ENCODE measurements at regions not wholly inside any gene's neighbourhood (a gene's known extent, or its start where the extent isn't known, plus 50 kb on each side); places are given as distances from the start of the nearest gene placed in this dataset.
A peak's percentile ranks its signal among the peaks of the same experiment; 100 is the strongest.

GRCh38 chr21:27057997-27058396, 91.1 kb upstream of the ADAMTS5 start:
- H3K27me3 ChIP-seq (ENCODE audit: control insufficient read depth in 1 of 2, insufficient read depth in 1 of 2, low read length in 2 of 2): no peaks in the 10 kb centered on the region
- WGBS: no CpG with 5 or more reads among the region's 1 CpG
- no peaks in the 10 kb centered on the region for H3K36me3 ChIP-seq (ENCODE audit: control insufficient read depth in 1 of 2, insufficient read depth in 2 of 2, low read depth in 1 of 2, low read length in 2 of 2)
- H3K18ac ChIP-seq (ENCODE audit: low read depth in 1 of 2, low read length in 2 of 2): no peak overlapping the region
- H3K14ac ChIP-seq (ENCODE audit: low read length in 2 of 2): no peak overlapping the region
- H2AFZ ChIP-seq (ENCODE audit: low read depth, low read length): no peak overlapping the region
- H4K8ac ChIP-seq (ENCODE audit: low read length): no peak overlapping the region
- no peak overlapping the region for H3K9ac ChIP-seq (ENCODE audit: low read length)
- no peak overlapping the region for H2AK5ac ChIP-seq (ENCODE audit: low read length, severe bottlenecking)
- no peak for DNase-seq
- no peak overlapping the region for H2BK5ac ChIP-seq (ENCODE audit: low read depth, low read length, poor library complexity, severe bottlenecking)
- H4K91ac ChIP-seq (ENCODE audit: low read length): no peak overlapping the region
- H3K4me3 ChIP-seq (ENCODE audit: insufficient read depth in 1 of 2, low read depth in 1 of 2, low read length in 2 of 2): no peak overlapping the region
- no peaks in the 10 kb centered on the region for H3K4me1 ChIP-seq (ENCODE audit: control insufficient read depth, insufficient read depth, low read depth, low read length)
- no peak overlapping the region for H3K23ac ChIP-seq (ENCODE audit: low read length in 2 of 2)
- H2BK120ac ChIP-seq (ENCODE audit: low read depth, low read length): no peak overlapping the region
- peaks cover 12% of the 10 kb centered on the region for H3K9me3 ChIP-seq (ENCODE audit: control insufficient read depth, low read length)
- H3K4ac ChIP-seq (ENCODE audit: low read depth in 1 of 2, low read length in 2 of 2): no peak overlapping the region
- H2BK12ac ChIP-seq (ENCODE audit: low read length in 2 of 2): no peak overlapping the region
- no peaks in the 10 kb centered on the region for H3K79me1 ChIP-seq (replicated peaks; ENCODE audit: low read length, poor library complexity, severe bottlenecking)
- H3K4me2 ChIP-seq (ENCODE audit: low read length, poor library complexity, severe bottlenecking): no peak overlapping the region
- H3K27ac ChIP-seq (ENCODE audit: low read length, poor library complexity, severe bottlenecking): no peak overlapping the region
- H2BK15ac ChIP-seq (ENCODE audit: low read depth, poor library complexity, severe bottlenecking): no peak overlapping the region

DNA sequence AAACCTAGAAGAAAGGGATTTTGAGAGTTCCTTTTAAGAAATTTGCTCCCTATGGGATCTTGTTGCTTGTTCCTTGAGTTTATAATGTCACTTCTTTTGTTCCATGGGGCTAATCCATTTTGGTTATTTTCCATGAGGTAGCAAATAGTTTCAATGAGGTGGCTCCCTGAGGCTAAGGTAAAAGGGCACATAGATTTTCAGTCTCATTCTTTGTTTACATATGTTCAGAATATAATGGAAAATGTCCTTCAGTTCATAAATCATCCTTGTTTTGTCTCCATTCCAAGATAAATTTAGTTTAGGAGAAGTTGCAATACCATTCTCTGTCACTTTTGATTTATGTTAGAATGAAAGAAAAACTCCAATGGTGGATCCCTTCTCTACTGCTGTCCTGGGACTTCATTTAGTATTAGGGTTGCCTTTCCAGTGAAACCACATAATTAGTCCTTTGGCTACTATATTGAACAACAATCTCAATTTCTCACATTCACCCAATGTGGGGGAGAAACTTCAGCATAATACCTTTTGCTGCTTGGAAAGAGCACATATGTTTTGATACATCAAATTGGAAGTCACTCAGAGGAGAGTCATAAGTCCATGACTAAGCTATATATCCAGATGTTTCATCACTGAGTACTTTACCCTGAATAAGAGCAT, 80.9 kb upstream of the ADAMTS5 start:
- Histone ChIP-seq H3K14ac (ENCODE audit: low read length in 2 of 2) (no peak overlapping the region), H2BK15ac (ENCODE audit: low read depth, poor library complexity, severe bottlenecking) (no peak overlapping the region), H2BK5ac (ENCODE audit: low read depth, low read length, poor library complexity, severe bottlenecking) (no peak overlapping the region), H3K27ac (ENCODE audit: low read length, poor library complexity, severe bottlenecking) (no peak overlapping the region), H3K27me3 (ENCODE audit: control insufficient read depth in 1 of 2, insufficient read depth in 1 of 2, low read length in 2 of 2) (no peaks in the 10 kb centered on the region), H3K4me1 (ENCODE audit: control insufficient read depth, insufficient read depth, low read depth, low read length) (no peaks in the 10 kb centered on the region), H2BK12ac (ENCODE audit: low read length in 2 of 2) (no peak overlapping the region), H3K23ac (ENCODE audit: low read length in 2 of 2) (no peak overlapping the region), H3K9me3 (ENCODE audit: control insufficient read depth, low read length) (no peaks in the 10 kb centered on the region), H3K9ac (ENCODE audit: low read length) (no peak overlapping the region), H2BK120ac (ENCODE audit: low read depth, low read length) (no peak overlapping the region), H3K79me1 (replicated peaks; ENCODE audit: low read length, poor library complexity, severe bottlenecking) (no peaks in the 10 kb centered on the region), H3K18ac (ENCODE audit: low read depth in 1 of 2, low read length in 2 of 2) (no peak overlapping the region), H4K8ac (ENCODE audit: low read length) (no peak overlapping the region), H3K4ac (ENCODE audit: low read depth in 1 of 2, low read length in 2 of 2) (no peak overlapping the region), H3K4me2 (ENCODE audit: low read length, poor library complexity, severe bottlenecking) (no peak overlapping the region), H3K36me3 (ENCODE audit: control insufficient read depth in 1 of 2, insufficient read depth in 2 of 2, low read depth in 1 of 2, low read length in 2 of 2) (no peaks in the 10 kb centered on the region), H3K4me3 (ENCODE audit: insufficient read depth in 1 of 2, low read depth in 1 of 2, low read length in 2 of 2) (no peak overlapping the region), H2AFZ (ENCODE audit: low read depth, low read length) (no peak overlapping the region), H2AK5ac (ENCODE audit: low read length, severe bottlenecking) (no peak overlapping the region), H4K91ac (ENCODE audit: low read length) (no peak overlapping the region)
- peak; percentile 60 for DNase-seq

GRCh38 chr21:27047283-27047657, 80.4 kb upstream of the ADAMTS5 start:
- Histone ChIP-seq H2BK120ac (ENCODE audit: low read depth, low read length) (no peak overlapping the region), H3K4me2 (ENCODE audit: low read length, poor library complexity, severe bottlenecking) (no peak overlapping the region), H4K91ac (ENCODE audit: low read length) (no peak overlapping the region), H3K36me3 (ENCODE audit: control insufficient read depth in 1 of 2, insufficient read depth in 2 of 2, low read depth in 1 of 2, low read length in 2 of 2) (no peaks in the 10 kb centered on the region), H2AK5ac (ENCODE audit: low read length, severe bottlenecking) (no peak overlapping the region), H3K27ac (ENCODE audit: low read length, poor library complexity, severe bottlenecking) (no peak overlapping the region), H3K23ac (ENCODE audit: low read length in 2 of 2) (no peak overlapping the region), H3K18ac (ENCODE audit: low read depth in 1 of 2, low read length in 2 of 2) (no peak overlapping the region), H3K27me3 (ENCODE audit: control insufficient read depth in 1 of 2, insufficient read depth in 1 of 2, low read length in 2 of 2) (no peaks in the 10 kb centered on the region), H2BK12ac (ENCODE audit: low read length in 2 of 2) (no peak overlapping the region), H3K79me1 (replicated peaks; ENCODE audit: low read length, poor library complexity, severe bottlenecking) (no peaks in the 10 kb centered on the region), H3K4ac (ENCODE audit: low read depth in 1 of 2, low read length in 2 of 2) (no peak overlapping the region), H2BK15ac (ENCODE audit: low read depth, poor library complexity, severe bottlenecking) (no peak overlapping the region), H2BK5ac (ENCODE audit: low read depth, low read length, poor library complexity, severe bottlenecking) (no peak overlapping the region), H3K9ac (ENCODE audit: low read length) (no peak overlapping the region), H4K8ac (ENCODE audit: low read length) (no peak overlapping the region), H3K4me3 (ENCODE audit: insufficient read depth in 1 of 2, low read depth in 1 of 2, low read length in 2 of 2) (no peak overlapping the region), H3K9me3 (ENCODE audit: control insufficient read depth, low read length) (no peaks in the 10 kb centered on the region), H2AFZ (ENCODE audit: low read depth, low read length) (no peak overlapping the region), H3K4me1 (ENCODE audit: control insufficient read depth, insufficient read depth, low read depth, low read length) (no peaks in the 10 kb centered on the region), H3K14ac (ENCODE audit: low read length in 2 of 2) (no peak overlapping the region)
- DNase-seq: peak; percentile 89
- WGBS: 16% methylated on average over 2 of the region's 3 CpGs

GRCh38 chr21:27045281-27045985, 78.5 kb upstream of the ADAMTS5 start:
- no peak overlapping the region for H2BK120ac ChIP-seq (ENCODE audit: low read depth, low read length)
- H3K4me3 ChIP-seq (ENCODE audit: insufficient read depth in 1 of 2, low read depth in 1 of 2, low read length in 2 of 2): no peak overlapping the region
- no peaks in the 10 kb centered on the region for H3K79me1 ChIP-seq (replicated peaks; ENCODE audit: low read length, poor library complexity, severe bottlenecking)
- H3K18ac ChIP-seq (ENCODE audit: low read depth in 1 of 2, low read length in 2 of 2): no peak overlapping the region
- no peak overlapping the region for H2BK12ac ChIP-seq (ENCODE audit: low read length in 2 of 2)
- no peak overlapping the region for H3K4ac ChIP-seq (ENCODE audit: low read depth in 1 of 2, low read length in 2 of 2)
- H3K36me3 ChIP-seq (ENCODE audit: control insufficient read depth in 1 of 2, insufficient read depth in 2 of 2, low read depth in 1 of 2, low read length in 2 of 2): no peaks in the 10 kb centered on the region
- no peak overlapping the region for H4K8ac ChIP-seq (ENCODE audit: low read length)
- WGBS: 56% methylated on average over 2 of the region's 3 CpGs
- H3K27ac ChIP-seq (ENCODE audit: low read length, poor library complexity, severe bottlenecking): no peak overlapping the region
- DNase-seq: no peak
- H3K9me3 ChIP-seq (ENCODE audit: control insufficient read depth, low read length): no peaks in the 10 kb centered on the region
- H3K23ac ChIP-seq (ENCODE audit: low read length in 2 of 2): no peak overlapping the region
- no peak overlapping the region for H4K91ac ChIP-seq (ENCODE audit: low read length)
- H3K4me2 ChIP-seq (ENCODE audit: low read length, poor library complexity, severe bottlenecking): no peak overlapping the region
- H3K14ac ChIP-seq (ENCODE audit: low read length in 2 of 2): no peak overlapping the region
- H3K27me3 ChIP-seq (ENCODE audit: control insufficient read depth in 1 of 2, insufficient read depth in 1 of 2, low read length in 2 of 2): no peaks in the 10 kb centered on the region
- H2BK15ac ChIP-seq (ENCODE audit: low read depth, poor library complexity, severe bottlenecking): no peak overlapping the region
- H3K4me1 ChIP-seq (ENCODE audit: control insufficient read depth, insufficient read depth, low read depth, low read length): no peaks in the 10 kb centered on the region
- H2AK5ac ChIP-seq (ENCODE audit: low read length, severe bottlenecking): no peak overlapping the region
- H2AFZ ChIP-seq (ENCODE audit: low read depth, low read length): no peak overlapping the region
- H2BK5ac ChIP-seq (ENCODE audit: low read depth, low read length, poor library complexity, severe bottlenecking): no peak overlapping the region
- peak overlapping the region; percentile 18 for H3K9ac ChIP-seq (ENCODE audit: low read length)
